NCI-H2196 treated with DMSO at 0.1 percent for 48 hours (cell line): ENCODE measurements at regions not wholly inside any gene's neighbourhood (a gene's known extent, or its start where the extent isn't known, plus 50 kb on each side); places are given as distances from the start of the nearest gene placed in this dataset.

Experiments used
- DNase-seq: peaks from one replicate; lab custom pipeline; 2025; ENCODE audit not compliant: unreplicated experiment; lab: John Stamatoyannopoulos, UW

DNA sequence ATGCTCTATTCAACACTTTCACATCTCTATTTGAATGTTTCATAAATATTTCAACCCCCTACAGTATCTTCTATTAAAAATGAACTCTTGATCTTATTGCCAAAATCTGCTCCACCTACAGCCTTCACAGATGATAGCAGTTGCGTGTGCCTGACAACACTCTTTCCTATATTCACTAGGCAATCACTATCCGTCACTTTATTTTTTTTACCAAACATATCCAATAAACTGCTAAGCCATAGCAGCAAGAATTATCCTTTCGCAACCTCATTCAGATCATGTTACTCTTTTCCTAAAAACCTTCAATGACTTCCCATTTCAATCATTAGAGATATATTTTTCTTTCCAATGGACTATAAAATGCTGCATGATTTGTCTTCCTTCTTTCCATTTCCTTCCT lies 629.8 kb upstream of the PCDH9 start:
- no peak for DNase-seq

DNA sequence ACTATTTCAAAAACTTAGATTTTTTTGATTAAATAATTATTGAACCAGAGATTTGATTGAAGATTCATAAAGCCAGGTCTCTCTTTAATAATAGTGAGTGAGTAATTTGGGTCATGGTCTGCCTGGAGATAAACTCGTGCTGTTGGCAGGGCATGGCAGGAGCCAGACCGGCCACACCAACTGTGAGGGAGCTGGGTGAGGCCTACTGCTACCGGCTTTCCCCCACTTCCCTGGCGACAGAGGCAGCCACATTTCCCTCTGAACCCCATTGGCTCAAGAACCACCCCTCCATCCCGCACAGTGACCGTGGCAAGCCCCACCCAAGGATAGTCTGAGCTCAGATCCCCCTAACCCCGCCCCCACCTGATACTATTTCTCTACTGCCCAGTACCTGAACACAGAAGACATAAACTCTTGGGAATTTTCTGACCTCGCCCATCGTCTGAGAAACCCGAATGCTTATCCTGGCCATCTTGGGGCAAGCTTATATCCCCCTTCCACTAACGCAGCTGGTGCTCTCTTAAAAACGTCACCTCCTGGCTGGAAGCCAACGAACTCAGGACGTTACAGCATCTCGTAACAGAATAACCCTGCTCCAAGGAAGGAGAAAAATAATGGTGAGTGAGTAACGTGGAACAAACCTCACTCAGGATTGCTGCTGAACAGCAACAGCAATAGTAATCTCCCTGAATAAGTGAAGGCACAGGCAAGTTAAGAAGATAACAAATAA lies 627.6 kb upstream of the PCDH9 start:
- DNase-seq, result no peak

DNA sequence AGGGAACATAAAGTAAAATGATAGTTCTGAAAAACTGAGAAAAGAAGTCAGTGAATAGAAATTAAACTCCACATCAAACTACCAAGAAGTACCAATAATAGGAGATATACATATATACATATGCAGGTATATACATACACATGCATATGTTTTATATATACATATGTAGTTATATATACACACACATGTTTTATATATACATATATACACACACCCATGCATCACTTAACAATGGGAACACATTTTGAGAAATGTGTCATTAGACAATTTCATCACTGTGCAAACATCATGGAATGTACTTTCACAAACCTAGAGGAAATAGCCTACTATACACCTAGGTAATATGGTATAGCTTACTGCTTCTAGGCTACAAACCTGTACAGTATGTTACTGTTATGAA lies 626.8 kb upstream of the PCDH9 start:
- no peak for DNase-seq

DNA sequence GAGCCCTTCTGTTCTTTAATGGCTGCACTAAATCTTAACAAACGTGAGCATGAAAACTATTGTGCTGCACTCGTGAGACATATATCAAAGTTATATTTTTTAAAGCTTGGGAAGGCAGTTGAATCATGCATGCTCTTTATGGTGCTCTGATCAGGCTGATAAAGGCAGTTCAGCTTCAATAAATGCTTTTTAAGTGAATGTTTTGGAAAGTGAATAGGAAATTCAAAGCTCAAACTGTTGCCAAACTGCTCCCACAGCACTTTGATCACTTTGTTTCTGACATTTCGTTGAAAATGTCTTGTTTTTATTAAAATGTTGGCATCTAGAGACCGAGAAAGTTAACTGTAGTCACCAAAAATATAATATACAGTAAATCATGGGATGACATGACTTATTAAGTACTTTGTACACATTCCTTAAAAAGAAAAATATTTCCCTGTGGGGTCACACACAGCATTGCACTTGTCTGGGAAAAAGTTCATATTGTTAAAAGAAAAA lies 625.7 kb upstream of the PCDH9 start:
- DNase-seq, result no peak

DNA sequence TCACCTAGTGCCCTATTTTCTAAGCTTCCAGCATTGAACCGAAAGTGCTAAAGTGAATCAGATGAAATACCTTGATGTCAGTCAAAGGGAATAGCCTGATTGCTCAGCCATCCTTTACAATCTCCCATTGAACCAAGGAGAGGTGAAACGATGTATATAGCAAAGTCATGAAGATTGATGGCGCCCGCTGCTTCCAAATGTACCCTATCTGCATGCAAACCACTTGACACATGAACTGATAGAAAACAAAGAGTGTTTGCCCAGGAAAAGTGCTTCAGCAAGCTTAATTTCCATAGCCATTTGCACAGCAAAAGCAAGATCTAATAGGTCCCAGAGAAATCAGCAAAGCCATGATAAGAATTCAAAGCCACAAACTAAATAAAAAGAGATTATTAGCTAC lies 624.9 kb upstream of the PCDH9 start:
- DNase-seq, result no peak

DNA sequence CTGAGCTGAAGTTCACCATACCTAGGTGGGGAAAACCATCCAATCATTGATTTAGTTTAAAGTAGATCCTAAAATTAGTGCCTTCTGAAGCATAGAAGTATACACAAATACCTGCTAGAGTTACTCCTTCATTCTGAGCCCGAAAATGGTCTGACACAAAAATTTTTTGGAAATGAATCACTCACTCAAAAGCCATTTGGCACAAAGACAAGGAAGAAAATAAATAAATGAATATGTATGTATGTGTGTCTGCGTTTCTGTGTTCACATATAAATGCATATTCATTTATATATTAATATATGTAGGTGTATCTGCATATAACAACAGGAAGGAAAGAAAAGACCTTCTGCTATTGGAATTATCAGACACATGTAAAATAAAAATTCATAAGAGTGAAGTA lies 614.4 kb upstream of the PCDH9 start:
- no peak for DNase-seq

DNA sequence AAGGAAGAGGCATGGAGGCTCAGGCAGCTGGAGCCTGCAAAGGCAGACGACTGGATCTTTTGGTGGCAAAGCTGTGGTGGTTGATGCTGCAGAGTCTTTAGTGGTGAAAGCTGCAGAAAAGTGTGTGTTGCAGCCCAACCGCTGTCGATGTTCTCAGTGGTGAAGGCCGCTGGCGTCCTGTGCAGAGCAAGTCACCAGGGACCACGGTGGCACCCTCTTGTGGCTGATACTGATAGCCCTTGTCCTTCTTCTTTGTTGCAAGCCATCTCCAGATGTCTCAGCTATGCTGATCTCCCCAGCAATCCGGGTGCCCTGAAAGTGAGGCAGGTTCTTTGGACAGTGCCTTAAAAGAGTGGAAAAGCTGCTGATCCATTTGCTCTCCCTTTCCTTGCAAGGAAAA lies 610.9 kb upstream of the PCDH9 start:
- DNase-seq, result no peak

DNA sequence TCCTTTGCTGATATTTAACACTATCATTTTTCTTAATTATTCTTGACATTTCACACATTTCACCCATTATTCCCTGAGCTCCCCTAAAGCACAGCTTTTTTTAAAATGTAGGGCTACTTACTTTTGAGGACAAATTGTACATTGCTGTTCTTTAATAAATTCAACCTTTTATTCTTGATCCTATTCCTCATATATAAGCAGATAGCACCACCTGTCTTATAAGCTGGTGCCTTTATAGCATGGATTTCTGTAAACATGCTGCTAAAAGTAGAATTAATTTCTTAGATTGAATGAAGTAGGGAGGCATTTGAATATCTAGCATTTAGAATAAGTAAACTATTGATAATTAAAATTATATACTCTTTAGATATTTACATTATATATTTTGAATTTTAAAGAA lies 603.4 kb upstream of the PCDH9 start:
- DNase-seq, result no peak

DNA sequence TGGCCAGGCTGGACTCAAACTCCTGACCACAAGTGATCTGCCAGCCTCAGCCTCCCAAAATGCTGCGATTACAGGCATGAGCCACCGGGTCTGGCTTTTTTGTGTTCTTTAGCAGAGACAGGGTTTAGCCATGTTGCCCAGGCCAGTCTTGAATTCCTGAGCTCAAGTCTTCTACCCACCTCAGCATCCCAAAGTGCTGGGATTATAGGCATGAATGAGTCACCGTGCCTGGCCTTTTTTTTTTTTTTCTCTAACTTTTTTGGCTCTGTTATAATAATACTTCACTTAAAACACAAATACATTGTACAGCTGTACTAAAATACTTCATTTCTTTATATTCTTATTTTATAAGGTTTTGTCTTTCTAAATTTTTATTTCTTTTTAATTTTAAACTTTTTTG lies 599.5 kb upstream of the PCDH9 start:
- no peak for DNase-seq

DNA sequence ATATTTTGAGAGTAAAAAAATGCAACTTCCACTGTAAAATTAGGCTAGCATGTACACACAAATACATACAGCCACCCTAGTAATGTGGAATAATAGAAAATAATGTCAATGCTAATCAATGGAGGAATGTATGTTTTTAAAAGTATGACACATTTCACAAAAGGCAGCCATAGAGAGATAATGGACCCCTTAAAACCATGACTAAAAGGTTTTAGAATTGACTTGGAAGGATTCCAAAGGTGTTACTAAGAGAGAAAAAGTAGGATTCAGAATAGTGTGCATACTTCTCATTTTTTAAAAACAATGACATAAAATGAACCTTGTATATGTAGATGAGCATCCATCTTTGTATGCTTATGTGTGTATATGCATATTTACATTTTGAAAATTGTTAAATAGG lies 597.9 kb upstream of the PCDH9 start:
- no peak for DNase-seq

DNA sequence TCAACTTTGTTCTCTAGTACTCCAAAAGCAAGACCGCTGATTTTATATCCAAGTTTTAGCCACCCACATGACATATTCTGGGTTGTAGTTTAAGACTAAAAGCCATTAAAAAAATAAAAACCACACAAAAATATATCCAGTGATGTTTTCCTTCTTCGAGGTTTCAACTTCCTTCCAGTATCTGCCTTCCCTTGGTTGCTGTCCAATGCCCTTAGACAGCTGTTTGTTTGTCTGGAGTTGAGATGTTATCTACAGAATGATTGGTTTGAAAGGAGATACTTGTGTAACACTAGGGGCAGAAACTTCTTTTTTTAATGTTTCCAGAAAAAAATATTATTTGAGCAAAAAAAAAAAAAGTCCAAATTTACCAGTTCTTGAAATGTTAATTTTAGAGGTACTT lies 591.5 kb upstream of the PCDH9 start:
- DNase-seq, result no peak

DNA sequence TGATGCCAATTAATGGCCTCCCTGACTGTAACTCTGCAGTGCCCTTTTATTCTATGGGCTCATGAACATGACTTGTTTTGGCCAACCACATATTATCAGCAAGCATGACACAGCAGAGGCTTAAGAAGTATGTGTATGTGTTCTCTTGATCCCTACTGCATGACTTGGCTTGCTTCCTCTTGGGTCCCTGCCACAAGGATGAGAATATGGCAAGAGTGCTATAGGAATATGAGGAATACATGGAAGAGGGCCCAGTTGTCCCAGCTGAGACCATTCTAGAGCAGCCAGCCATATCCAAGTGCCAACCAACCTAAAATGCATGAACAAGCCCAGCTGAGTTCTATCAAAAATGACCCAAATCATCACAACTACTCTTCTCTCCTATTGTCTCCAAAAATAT lies 576.7 kb upstream of the PCDH9 start:
- no peak for DNase-seq

DNA sequence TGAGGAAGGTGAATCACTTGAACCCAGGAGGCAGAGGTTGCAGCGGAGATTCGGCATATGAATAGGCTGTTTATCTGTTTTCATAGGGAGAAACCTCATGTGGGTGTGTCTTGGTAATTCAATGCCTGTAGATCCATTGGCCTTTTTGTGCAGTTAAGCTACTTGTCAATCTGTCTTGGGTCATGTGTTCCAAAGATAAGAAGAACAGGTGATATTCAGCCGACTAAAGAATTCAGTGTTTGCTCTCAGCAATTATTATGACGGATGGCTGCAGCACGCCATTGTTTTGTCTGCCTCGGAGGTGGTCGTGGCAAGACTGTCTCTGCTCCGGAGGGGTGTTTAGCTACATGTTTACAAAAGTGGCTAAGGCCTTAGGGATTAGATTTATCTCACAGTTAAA lies 573.0 kb upstream of the PCDH9 start:
- DNase-seq, result no peak

DNA sequence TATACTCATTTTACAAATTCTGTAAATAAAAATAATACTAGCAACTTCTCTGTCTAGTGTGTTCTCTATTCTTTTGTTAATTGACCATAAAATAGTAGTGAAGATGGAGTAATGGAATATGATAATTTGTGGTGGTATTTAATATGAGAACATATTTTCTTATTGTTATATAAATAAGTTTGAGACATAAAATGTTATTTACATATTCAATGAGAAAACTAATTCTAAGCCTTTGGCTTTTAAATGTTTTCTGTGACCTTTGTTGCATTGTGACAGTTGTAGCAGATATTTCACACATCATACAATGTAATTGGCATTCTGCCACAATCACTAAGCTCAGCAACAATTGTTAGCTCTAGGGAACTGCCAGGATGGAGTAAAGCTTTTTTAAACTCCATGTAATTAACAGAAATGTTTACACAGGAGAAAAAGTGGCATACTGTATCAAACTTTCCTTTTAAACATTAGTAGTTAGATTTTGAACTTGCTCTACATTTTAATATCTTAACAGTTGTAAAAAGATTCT lies 562.1 kb upstream of the PCDH9 start:
- no peak for DNase-seq

DNA sequence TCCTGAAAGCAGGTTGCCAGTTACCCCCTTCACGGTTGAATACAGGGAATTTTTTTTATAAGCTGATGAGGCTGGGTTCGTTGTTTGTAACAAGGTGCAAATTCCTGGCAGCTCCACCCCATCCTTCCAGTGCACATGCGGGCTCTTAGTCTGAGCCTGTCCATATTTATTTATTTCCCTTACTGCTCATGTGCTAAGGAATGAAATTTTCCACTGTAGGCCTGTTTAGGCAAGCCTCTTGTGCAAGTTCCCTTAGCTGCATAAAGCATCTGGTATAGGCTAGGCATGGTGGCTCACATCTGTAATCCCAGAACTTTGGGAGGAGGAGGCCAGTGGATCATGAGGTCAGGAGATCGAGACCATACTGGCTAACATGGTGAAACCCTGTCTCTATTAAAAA lies 560.9 kb upstream of the PCDH9 start:
- DNase-seq, result no peak

DNA sequence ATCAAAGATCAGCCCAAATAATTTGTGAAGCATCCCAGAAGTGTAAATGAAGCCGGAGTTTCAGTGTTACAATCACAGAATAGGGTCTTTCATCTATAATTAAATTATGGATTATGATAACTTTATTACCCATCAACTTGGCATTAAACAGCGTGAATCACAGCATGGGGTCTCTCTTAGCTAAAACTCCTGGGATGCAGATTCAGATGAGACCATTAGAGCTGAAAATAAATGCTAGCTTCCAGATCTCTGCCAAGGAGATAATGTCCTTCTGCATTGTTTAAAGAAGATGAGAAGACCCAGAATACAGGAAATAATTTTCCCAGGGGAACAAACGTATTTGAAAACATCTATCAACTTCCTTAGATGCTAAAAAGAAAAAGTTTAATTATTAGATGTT lies 546.0 kb upstream of the PCDH9 start:
- DNase-seq, result no peak

DNA sequence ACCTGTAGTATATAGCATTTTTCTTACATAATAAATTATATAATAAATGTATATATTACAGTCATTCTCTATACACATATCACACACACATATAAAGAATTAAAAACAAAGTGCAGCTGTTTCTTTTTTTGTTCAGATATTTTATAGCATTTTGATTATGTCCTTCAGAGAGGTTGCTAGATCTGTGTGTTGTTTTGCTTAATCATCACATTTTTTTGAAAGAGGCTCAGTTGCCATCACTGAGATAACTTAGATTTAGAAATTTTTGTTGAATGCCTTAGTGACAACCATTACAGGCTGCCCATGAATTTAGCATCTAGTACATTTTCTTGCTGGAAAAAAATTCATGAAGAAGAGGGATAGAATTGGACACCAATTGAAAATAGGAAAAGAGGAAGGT lies 545.2 kb upstream of the PCDH9 start:
- no peak for DNase-seq

DNA sequence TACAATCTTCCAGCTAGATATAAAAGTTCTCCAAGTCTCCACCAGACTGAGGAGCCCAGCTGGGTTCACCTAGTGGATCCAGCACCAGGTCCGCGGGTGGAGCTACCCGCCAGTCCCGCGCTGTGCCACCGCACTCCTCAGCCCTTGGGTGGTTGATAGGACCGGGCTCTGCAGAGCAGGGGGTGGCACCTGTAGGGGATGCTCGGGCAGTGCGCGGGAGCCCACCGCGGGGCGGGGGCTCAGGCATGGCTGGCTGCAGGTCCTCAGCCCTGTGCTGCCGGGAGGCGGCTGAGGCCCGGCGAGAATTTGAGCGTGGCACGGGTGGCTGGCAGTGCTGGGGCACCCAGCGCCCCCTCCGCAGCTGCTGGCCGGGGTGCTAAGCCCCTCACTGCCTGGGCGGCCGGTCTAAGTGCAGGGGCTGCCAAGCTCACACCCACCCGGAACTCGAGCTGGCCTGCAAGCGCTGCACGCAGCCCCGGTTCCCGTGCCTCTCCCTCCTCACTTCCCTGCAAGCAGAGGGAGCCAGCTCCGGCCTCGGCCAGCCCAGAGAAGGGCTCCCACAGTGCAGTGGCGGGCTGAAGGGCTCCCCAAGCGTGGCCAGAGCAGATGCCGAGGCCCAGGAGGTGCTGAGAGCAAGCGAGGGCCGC lies 542.8 kb upstream of the PCDH9 start:
- DNase-seq, result no peak

DNA sequence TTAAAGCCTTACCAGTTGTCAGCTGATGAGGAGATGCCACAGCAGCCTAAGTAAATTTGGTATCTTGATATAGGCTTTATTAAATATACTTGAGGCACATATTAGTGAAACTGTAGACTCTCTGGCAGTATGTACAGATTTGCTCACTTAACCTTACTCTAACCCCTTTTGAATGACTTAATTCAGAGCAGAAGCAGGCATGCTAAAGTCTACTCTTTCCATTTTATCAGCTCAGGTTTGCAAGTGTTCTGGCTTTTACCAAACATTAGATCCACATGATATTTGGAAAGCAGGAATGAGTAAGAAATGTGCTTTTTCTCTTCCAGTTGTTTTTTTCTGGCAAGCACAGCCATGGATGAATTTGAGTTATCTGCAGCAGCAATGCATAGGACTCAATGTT lies 541.0 kb upstream of the PCDH9 start:
- no peak for DNase-seq

DNA sequence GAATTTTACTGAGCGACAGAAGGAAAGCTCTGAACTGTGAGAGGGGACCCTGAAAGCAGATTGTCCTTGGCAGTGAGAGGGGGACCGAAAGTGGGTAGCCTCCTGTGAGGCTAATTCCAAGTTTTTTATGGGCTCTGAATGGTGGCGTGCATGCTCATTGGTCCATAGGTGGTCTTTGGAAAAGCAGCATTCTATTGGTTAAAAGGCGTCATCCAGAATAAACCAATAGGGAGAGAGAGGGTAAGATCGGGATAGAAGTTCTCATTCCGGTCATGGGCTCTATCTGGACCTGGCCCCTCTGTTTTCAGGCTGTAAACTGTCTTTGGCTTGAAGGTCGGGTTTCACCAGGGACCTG lies 539.8 kb upstream of the PCDH9 start:
- no peak for DNase-seq

DNA sequence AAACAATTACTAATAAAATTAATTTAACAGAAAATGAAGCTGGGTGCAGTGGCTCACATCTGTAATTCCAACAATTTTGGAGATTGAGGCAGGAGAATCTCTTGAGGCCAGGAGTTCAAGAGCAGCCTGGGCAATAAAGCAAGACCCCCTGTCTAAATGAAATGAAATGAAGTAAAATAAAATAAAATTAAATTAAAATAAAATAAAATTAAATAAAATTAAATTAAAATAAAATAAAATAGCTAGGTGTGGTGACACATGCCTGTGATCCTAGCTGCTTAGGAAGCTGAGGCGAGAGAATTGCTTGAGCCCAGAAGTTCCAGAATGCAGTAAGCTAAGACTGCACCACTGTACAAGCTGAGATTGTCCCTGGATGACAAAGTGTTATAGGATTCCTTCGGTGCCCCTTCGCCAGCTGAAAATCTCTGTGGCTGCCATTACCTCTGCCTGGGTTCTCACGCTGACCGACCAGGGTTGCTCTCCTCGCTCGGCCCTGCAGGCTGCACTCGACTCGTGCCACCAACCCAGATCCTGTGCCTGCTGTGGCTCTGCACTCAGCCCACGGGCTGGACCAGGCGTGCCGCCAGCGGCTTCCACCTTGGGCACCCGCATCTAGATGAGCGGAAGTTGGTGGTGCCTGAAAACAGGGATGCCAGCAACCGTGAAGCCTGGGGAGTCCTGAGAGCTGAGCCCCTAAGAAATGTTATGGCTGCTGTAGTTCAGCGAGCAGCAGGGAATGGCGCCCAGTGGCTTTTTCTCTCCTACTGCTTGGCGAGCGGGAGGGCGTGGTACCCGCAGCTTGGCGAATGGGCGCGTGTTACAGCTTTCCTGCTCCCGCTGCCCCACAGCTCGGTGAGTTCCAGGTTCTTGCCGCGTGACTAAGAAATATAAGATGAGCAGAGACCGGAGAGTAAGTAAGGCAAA lies 539.2 kb upstream of the PCDH9 start:
- no peak for DNase-seq

DNA sequence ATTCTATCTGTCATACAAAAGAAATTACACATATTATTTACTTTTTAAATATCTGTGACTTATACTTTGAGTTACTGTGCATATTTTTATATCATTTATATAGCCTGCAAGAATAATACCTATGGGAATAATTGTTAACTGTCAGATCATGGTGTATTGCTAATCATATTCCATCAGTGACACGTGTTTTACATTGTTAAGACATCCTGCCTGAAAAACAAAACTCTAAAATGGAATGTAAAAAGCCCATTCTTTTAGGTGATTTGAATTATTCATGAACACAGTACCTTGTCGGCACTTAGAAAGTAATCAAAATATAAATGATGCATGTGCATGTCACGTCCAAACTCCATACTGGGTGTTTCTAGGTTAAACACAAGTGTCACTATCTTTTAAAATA lies 533.8 kb upstream of the PCDH9 start:
- DNase-seq, result no peak
